ENCODE measurements at regions not wholly inside any gene's neighbourhood (a gene's known extent, or its start where the extent isn't known, plus 50 kb on each side); places are given as distances from the start of the nearest gene placed in this dataset.

GRCh38 chr2:43092520-43093179 is 133.8 kb downstream of the ZFP36L2 start:
- TF ChIP-seq CTCF (optimal IDR thresholded peaks at IDR 0.05 in 1 of 3, IDR thresholded peaks at IDR 0.05 in 1 of 3, conservative IDR thresholded peaks at IDR 0.05 in 1 of 3; ENCODE audit: extremely low read depth in 1 of 3, insufficient read depth in 2 of 3, low read length in 3 of 3), result no peak
- no peak for TF ChIP-seq EZH2 (IDR thresholded peaks at IDR 0.05; ENCODE audit: low read length)
- peaks cover 7% of the 10 kb centered on the region for H3K9me3 ChIP-seq (ENCODE audit: control insufficient read depth, low read depth, low read length)
- H3K4me3 ChIP-seq (ENCODE audit: control insufficient read depth in 2 of 3, extremely low read depth in 1 of 3, insufficient read depth in 2 of 3, low read depth in 1 of 3, low read length in 3 of 3), result no peak overlapping the region
- DNase-seq (ENCODE audit: low read depth, low spot score), result no peak
- no peaks in the 10 kb centered on the region for H3K9me1 ChIP-seq (ENCODE audit: control insufficient read depth, extremely low read depth, insufficient read depth, low read length)
- no peaks in the 10 kb centered on the region for H3K27me3 ChIP-seq (ENCODE audit: control insufficient read depth, extremely low read depth, insufficient read depth, low read length)
- H2AFZ ChIP-seq (ENCODE audit: control insufficient read depth, low read length), result no peak overlapping the region
- no peak overlapping the region for H3K9ac ChIP-seq (ENCODE audit: control insufficient read depth, extremely low read depth, insufficient read depth, low read length)
- H4K20me1 ChIP-seq (ENCODE audit: control insufficient read depth, extremely low read depth, insufficient read depth, low read length), result no peaks in the 10 kb centered on the region
- peak; percentile 5 for FAIRE-seq
- peaks cover 8% of the 10 kb centered on the region for H3K4me1 ChIP-seq (ENCODE audit: control insufficient read depth, extremely low read depth, insufficient read depth, low read length)
- H3K36me3 ChIP-seq (ENCODE audit: control insufficient read depth in 2 of 2, extremely low read depth in 1 of 2, insufficient read depth in 2 of 2, low read length in 2 of 2), result no peaks in the 10 kb centered on the region
- no peak overlapping the region for H3K27ac ChIP-seq (ENCODE audit: control insufficient read depth, insufficient read depth, low read length)
- dilution Hi-C loops (cut with MboI; ENCODE audit: extremely low pct_ligation_motif_present, low sequenced_read_pairs), result no loop called here
- no peaks in the 10 kb centered on the region for H3K79me2 ChIP-seq (ENCODE audit: control insufficient read depth, insufficient read depth, low read length)
- no peak overlapping the region for H3K4me2 ChIP-seq (ENCODE audit: control insufficient read depth, extremely low read depth, insufficient read depth, low read depth, low read length)

- peaks cover 30% of the 10 kb centered on the region for H3K4me1 ChIP-seq (ENCODE audit: control insufficient read depth, extremely low read depth, insufficient read depth, low read length)
- H4K20me1 ChIP-seq (ENCODE audit: control insufficient read depth, extremely low read depth, insufficient read depth, low read length), result no peaks in the 10 kb centered on the region
- no peak for TF ChIP-seq EZH2 (IDR thresholded peaks at IDR 0.05; ENCODE audit: low read length)
- H3K36me3 ChIP-seq (ENCODE audit: control insufficient read depth in 2 of 2, extremely low read depth in 1 of 2, insufficient read depth in 2 of 2, low read length in 2 of 2), result no peaks in the 10 kb centered on the region
- H3K9me1 ChIP-seq (ENCODE audit: control insufficient read depth, extremely low read depth, insufficient read depth, low read length), result no peaks in the 10 kb centered on the region
- no peak overlapping the region for H3K9ac ChIP-seq (ENCODE audit: control insufficient read depth, extremely low read depth, insufficient read depth, low read length)
- H3K9me3 ChIP-seq (ENCODE audit: control insufficient read depth, low read depth, low read length), result peaks cover 7% of the 10 kb centered on the region
- DNase-seq (ENCODE audit: low read depth, low spot score) (no peak), FAIRE-seq (no peak)
- H3K79me2 ChIP-seq (ENCODE audit: control insufficient read depth, insufficient read depth, low read length), result no peaks in the 10 kb centered on the region
- dilution Hi-C loops (cut with MboI; ENCODE audit: extremely low pct_ligation_motif_present, low sequenced_read_pairs), result no loop called here
- H3K27me3 ChIP-seq (ENCODE audit: control insufficient read depth, extremely low read depth, insufficient read depth, low read length), result no peaks in the 10 kb centered on the region
- H3K27ac ChIP-seq (ENCODE audit: control insufficient read depth, insufficient read depth, low read length), result no peak overlapping the region
- H3K4me2 ChIP-seq (ENCODE audit: control insufficient read depth, extremely low read depth, insufficient read depth, low read depth, low read length), result no peak overlapping the region
- no peak overlapping the region for H3K4me3 ChIP-seq (ENCODE audit: control insufficient read depth in 2 of 3, extremely low read depth in 1 of 3, insufficient read depth in 2 of 3, low read depth in 1 of 3, low read length in 3 of 3)
- H2AFZ ChIP-seq (ENCODE audit: control insufficient read depth, low read length), result no peak overlapping the region
These were observed 136.1 kb downstream of the ZFP36L2 start for GRCh38 chr2:43090317-43090716.

All from keratinocyte (primary cell).